K562 (cell line): ENCODE measurements at regions not wholly inside any gene's neighbourhood (a gene's known extent, or its start where the extent isn't known, plus 50 kb on each side); places are given as distances from the start of the nearest gene placed in this dataset.

Experiments used
- ATAC-seq: fragments of 200-7000 bp; cut with Tn5 transposase; 3 replicates; pipeline ENCODE4 v1.9.1; 2020; ENCODE audit warnings: moderate library complexity
- BruUV-seq: library from RNA; stranded (reverse); fragments of 400-500 nt; replicated peaks from 2 replicates; lab custom pipeline; 2021; lab: Mats Ljungman, UMichigan
- CTCF ChIA-PET: fragments of 300-600 bp; formaldehyde crosslinking; extraction: SDS; loops from one replicate; lab custom pipeline; 2021; ENCODE audit warnings: low intra/inter-chr PET ratio; lab: Yijun Ruan, JAX
- POLR2A ChIA-PET: fragments of 300-600, 350-650 bp; sonication (Branson Sonifier 250); formaldehyde crosslinking; extraction: SDS; loops from one replicate; lab custom pipeline; 2021; ENCODE audit warnings: antibody characterized with exemption, inconsistent platforms; lab: Yijun Ruan, JAX
- DNase-seq, 4 experiments: peaks; one replicate each; pipeline versions ENCODE4 v3.0.0 to v3.0.0-alpha.2; 2011 to 2018; ENCODE audit warnings: low spot score in 3 of 4, mixed read lengths in 3 of 4; ENCODE audit errors: extremely low read depth in 1 of 4
- FAIRE-seq: peaks from 2 replicates; lab custom pipeline; 2011; peaks lifted over from hg19 to GRCh38; lab: Jason Lieb, UNC
- H2AFZ ChIP-seq: 2 replicates; pipeline ENCODE4 v1.6.0; 2011; ENCODE audit warnings: low read depth, low read length, control low read depth, inconsistent platforms
- H3K27ac ChIP-seq: fragments of 200-600 bp; 3 replicates; pipeline ENCODE4 v1.8.0; 2011; ENCODE audit warnings: low read depth, mild to moderate bottlenecking, control low read depth, inconsistent platforms, low read length, moderate library complexity, mixed read lengths; ENCODE audit errors: extremely low read depth
- H3K27me3 ChIP-seq, 2 experiments: fragments of 300-600 bp in 1 of 2; 2 replicates in 1 of 2; 3 replicates in 1 of 2; pipeline versions ENCODE4 v1.6.0 to v1.8.0; 2011; ENCODE audit warnings: inconsistent platforms in 2 of 2, low read length in 2 of 2, mild to moderate bottlenecking in 1 of 2, mixed read lengths in 1 of 2, moderate library complexity in 1 of 2; ENCODE audit not compliant: control insufficient read depth in 2 of 2, insufficient read depth in 2 of 2
- H3K36me3 ChIP-seq: fragments of 300-600 bp; 3 replicates; pipeline ENCODE4 v1.8.0; 2011; ENCODE audit warnings: mild to moderate bottlenecking, low read length, inconsistent platforms; ENCODE audit not compliant: control insufficient read depth, insufficient read depth
- H3K4me1 ChIP-seq, 2 experiments: fragments of 200-600 bp in 1 of 2; replicated peaks in 1 of 2; 2 replicates in 1 of 2; 3 replicates in 1 of 2; pipeline versions ENCODE4 v1.5.1 to v1.8.0; 2011; ENCODE audit warnings: inconsistent platforms in 2 of 2, low read length in 2 of 2, mild to moderate bottlenecking in 1 of 2, mixed read lengths in 1 of 2, moderate library complexity in 1 of 2; ENCODE audit not compliant: control insufficient read depth in 2 of 2, insufficient read depth in 2 of 2
- H3K4me2 ChIP-seq: 2 replicates; pipeline ENCODE4 v1.6.1; 2011; ENCODE audit warnings: low read length, control low read depth, inconsistent platforms, mixed read lengths; ENCODE audit not compliant: insufficient read depth
- H3K4me3 ChIP-seq: fragments of 200-600 bp; sonication (generic), shearing (Covaris generic); 2 replicates; pipeline ENCODE4 v1.5.1; 2016; ENCODE audit warnings: control low read depth, inconsistent platforms
- H3K79me2 ChIP-seq: fragments of 200-600 bp; 3 replicates; pipeline ENCODE4 v1.8.0; 2011; ENCODE audit warnings: low read length, inconsistent platforms; ENCODE audit not compliant: control insufficient read depth, insufficient read depth
- H3K9ac ChIP-seq, 2 experiments: 2 replicates each; pipeline versions ENCODE4 v1.6.0 to v1.6.1; 2011; ENCODE audit warnings: low read depth in 2 of 2, low read length in 2 of 2, control low read depth in 1 of 2, inconsistent platforms in 1 of 2, mild to moderate bottlenecking in 1 of 2, mixed read lengths in 1 of 2; ENCODE audit not compliant: insufficient read depth in 1 of 2
- H3K9me1 ChIP-seq: one replicate; pipeline ENCODE4 v1.6.0; 2011; ENCODE audit warnings: inconsistent platforms, mild to moderate bottlenecking, low read length, moderate library complexity; ENCODE audit not compliant: control insufficient read depth, insufficient read depth
- H3K9me3 ChIP-seq: replicated peaks from 2 replicates; pipeline ENCODE4 v1.5.1; 2011; ENCODE audit warnings: low read depth, low read length, inconsistent platforms; ENCODE audit not compliant: control insufficient read depth, insufficient read depth
- H4K20me1 ChIP-seq: replicated peaks from 2 replicates; pipeline ENCODE4 v1.6.1; 2011; ENCODE audit warnings: low read length, inconsistent platforms, mixed read lengths; ENCODE audit not compliant: control insufficient read depth, insufficient read depth
- FOXA1 ChIP-seq: fragments of 450-650 bp; IDR thresholded peaks from 2 replicates; pipeline ENCODE4 v1.6.1; 2016; ENCODE audit warnings: mild to moderate bottlenecking, borderline replicate concordance
- FOXJ2 ChIP-seq: fragments of 200-800 bp; sonication (Bioruptor generic); IDR thresholded peaks from 2 replicates; pipeline ENCODE4 v1.6.1; 2016; ENCODE audit warnings: missing genetic modification characterization, missing compliant biosample characterization
- GABPB1 ChIP-seq: sonication (generic); formaldehyde crosslinking; IDR thresholded peaks from 2 replicates; pipeline ENCODE4 v1.8.0; 2022; ENCODE audit warnings: mild to moderate bottlenecking, missing genetic modification reagents
- LCOR ChIP-seq: sonication (generic); formaldehyde crosslinking; IDR thresholded peaks from 2 replicates; pipeline ENCODE4 v1.8.0; 2022; ENCODE audit warnings: mild to moderate bottlenecking, missing genetic modification reagents
- NR3C1 ChIP-seq: sonication (generic); formaldehyde crosslinking; IDR thresholded peaks from 2 replicates; pipeline ENCODE4 v1.8.1; 2022; ENCODE audit warnings: missing genetic modification reagents
- RBM14 ChIP-seq: fragments of 200-400 bp; formaldehyde crosslinking; IDR thresholded peaks from 2 replicates; pipeline ENCODE4 v1.6.1; 2018; ENCODE audit warnings: low read depth, mild to moderate bottlenecking, low read length, moderate library complexity, borderline replicate concordance; ENCODE audit not compliant: insufficient read depth
- SP1 ChIP-seq: sonication (generic); formaldehyde crosslinking; IDR thresholded peaks from 2 replicates; pipeline ENCODE4 v1.8.1; 2022; ENCODE audit warnings: mild to moderate bottlenecking, missing genetic modification reagents
- ZNF311 ChIP-seq: fragments of 250-450 bp; sonication (Bioruptor Pico); IDR thresholded peaks from 2 replicates; pipeline ENCODE4 v1.4.0; 2020; ENCODE audit warnings: mild to moderate bottlenecking, moderate library complexity
- ZNF449 ChIP-seq: fragments of 250-450 bp; sonication (Bioruptor Pico); IDR thresholded peaks from 2 replicates; pipeline ENCODE4 v1.8.0; 2022; ENCODE audit warnings: moderate library complexity, mild to moderate bottlenecking, inconsistent platforms
- ZNF584 ChIP-seq: fragments of 200-800 bp; sonication (Bioruptor generic); IDR thresholded peaks from 2 replicates; pipeline ENCODE4 v1.6.1; 2016; ENCODE audit warnings: low read depth, mild to moderate bottlenecking, missing genetic modification characterization, missing compliant biosample characterization
- ZNF699 ChIP-seq: fragments of 250-450 bp; sonication (Bioruptor Pico); IDR thresholded peaks from 2 replicates; pipeline ENCODE4 v1.8.0; 2021; ENCODE audit warnings: mild to moderate bottlenecking, moderate library complexity; ENCODE audit not compliant: insufficient replicate concordance
- WGBS: fragments of 100-300 bp; shearing (Covaris generic); methylation state at CpG from one replicate; pipeline ENCODE4 v1.1.6; 2016; ENCODE audit warnings: low coverage, mixed read lengths; ENCODE audit not compliant: insufficient coverage; ENCODE audit errors: missing lambda C conversion rate; 5-methylcytosine and 5-hydroxymethylcytosine counted together
- in situ Hi-C: fragments of 300-500 bp; cut with MboI; formaldehyde crosslinking; loops from 4 replicates; pipeline ENCODE4 v1.15.0; 2018; ENCODE audit warnings: inconsistent platforms, mixed read lengths
- intact Hi-C: fragments of 100-400 bp; cut with micrococcal nuclease; formaldehyde crosslinking; loops from 2 replicates; pipeline ENCODE4 v1.14.2; 2022
- TF ChIP-seq, protein P1 (sequence below): sonication (generic); IDR thresholded peaks from 2 replicates; pipeline ENCODE4 v1.6.1; 2016

- no peak for ATAC-seq
- under 1% methylated on average over 7 of the region's 7 CpGs for WGBS
- no peaks in the 10 kb centered on the region for H3K36me3 ChIP-seq
- no peak overlapping the region for H3K4me3 ChIP-seq
- BruUV-seq, result no TSS peak
- no peaks in the 10 kb centered on the region for H3K4me1 ChIP-seq
- intact Hi-C loops, result no loop called here
- H4K20me1 ChIP-seq, result no peaks in the 10 kb centered on the region
- FAIRE-seq, result no peak
- TF ChIP-seq GABPB1 (CRISPR knock-in tag) (no peak), RBM14 (no peak), FOXJ2 (tag) (no peak), ZNF311 (no peak), ZNF584 (CRISPR knock-in tag) (no peak), ZNF699 (CRISPR knock-in tag) (no peak), LCOR (CRISPR knock-in tag) (no peak), NR3C1 (CRISPR knock-in tag) (no peak), SP1 (CRISPR knock-in tag) (no peak), ZNF449 (CRISPR knock-in tag) (no peak), FOXA1 (no peak)
- TF ChIP-seq, protein P1, sequence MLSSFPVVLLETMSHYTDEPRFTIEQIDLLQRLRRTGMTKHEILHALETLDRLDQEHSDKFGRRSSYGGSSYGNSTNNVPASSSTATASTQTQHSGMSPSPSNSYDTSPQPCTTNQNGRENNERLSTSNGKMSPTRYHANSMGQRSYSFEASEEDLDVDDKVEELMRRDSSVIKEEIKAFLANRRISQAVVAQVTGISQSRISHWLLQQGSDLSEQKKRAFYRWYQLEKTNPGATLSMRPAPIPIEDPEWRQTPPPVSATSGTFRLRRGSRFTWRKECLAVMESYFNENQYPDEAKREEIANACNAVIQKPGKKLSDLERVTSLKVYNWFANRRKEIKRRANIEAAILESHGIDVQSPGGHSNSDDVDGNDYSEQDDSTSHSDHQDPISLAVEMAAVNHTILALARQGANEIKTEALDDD, result no peak
- no peaks in the 10 kb centered on the region for H3K27me3 ChIP-seq
- no peak for DNase-seq
- no peak overlapping the region for H2AFZ ChIP-seq
- POLR2A ChIA-PET, result no interaction called here
- H3K4me2 ChIP-seq, result no peak overlapping the region
- H3K9me3 ChIP-seq, result no peaks in the 10 kb centered on the region
- H3K9ac ChIP-seq, result no peak overlapping the region
- H3K9me1 ChIP-seq, result no peaks in the 10 kb centered on the region
- no peaks in the 10 kb centered on the region for H3K79me2 ChIP-seq
- CTCF ChIA-PET, result no interaction called here
- in situ Hi-C loops, result no loop called here
- H3K27ac ChIP-seq, result no peak overlapping the region
These were observed 238.5 kb upstream of the BOD1L1 start for GRCh38 chr4:13865871-13866669.
